ENCODE measurements at regions not wholly inside any gene's neighbourhood (a gene's known extent, or its start where the extent isn't known, plus 50 kb on each side); places are given as distances from the start of the nearest gene placed in this dataset.
A peak's percentile ranks its signal among the peaks of the same experiment; 100 is the strongest.

DNA sequence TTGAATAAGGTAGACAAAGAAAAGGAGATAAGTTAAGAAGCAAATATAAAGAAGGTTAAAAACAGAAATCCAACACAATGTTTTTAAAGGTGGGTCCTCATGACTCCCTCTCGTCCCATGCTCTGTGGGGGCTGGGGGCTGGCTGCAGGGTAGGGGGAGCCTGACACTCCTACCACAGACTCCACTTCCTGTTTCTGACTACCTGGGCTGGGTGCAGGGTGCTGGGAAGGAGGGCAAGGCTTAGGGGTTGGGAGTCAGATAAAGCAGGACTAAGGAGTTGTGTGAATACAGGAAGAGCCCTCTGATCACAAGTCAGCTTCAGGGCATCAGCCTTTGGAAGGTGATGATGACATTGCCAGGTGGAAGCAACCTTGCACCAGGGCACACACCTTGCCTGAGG is 277.0 kb upstream of the SGK1 start:
- H3K4me1 ChIP-seq = peaks cover 15% of the 10 kb centered on the region

DNA sequence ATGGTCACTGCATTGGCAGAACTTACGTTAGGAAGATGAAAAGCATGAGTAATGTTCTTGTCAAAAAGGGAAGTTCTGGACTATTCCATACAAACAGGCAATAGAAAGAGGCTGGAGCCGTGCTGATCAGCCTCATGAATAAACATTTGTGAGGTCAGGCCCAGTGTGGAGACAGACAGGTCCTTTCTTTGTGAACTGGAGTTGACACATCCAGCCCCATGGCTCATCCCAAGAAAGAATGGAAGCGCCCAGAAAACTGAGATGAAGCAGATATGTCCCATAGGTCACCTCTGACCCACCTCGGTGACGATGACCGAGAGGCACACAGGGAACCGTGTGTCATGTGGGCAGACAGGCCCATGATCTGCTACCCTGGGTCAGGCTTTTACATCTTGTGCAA is 276.0 kb upstream of the SGK1 start:
- H3K36me3 ChIP-seq (ENCODE audit: control insufficient read depth, insufficient read depth, low read length) = no peaks in the 10 kb centered on the region
- H3K79me2 ChIP-seq = no peaks in the 10 kb centered on the region
- H3K9me3 ChIP-seq (ENCODE audit: control insufficient read depth, low read length) = no peaks in the 10 kb centered on the region
- no peaks in the 10 kb centered on the region for H3K27me3 ChIP-seq (ENCODE audit: control insufficient read depth, insufficient read depth, low read length)
- H3K9ac ChIP-seq = no peak overlapping the region
- peaks cover 12% of the 10 kb centered on the region for H3K4me1 ChIP-seq
- H3K27ac ChIP-seq = no peak overlapping the region
- TF ChIP-seq, protein P1, sequence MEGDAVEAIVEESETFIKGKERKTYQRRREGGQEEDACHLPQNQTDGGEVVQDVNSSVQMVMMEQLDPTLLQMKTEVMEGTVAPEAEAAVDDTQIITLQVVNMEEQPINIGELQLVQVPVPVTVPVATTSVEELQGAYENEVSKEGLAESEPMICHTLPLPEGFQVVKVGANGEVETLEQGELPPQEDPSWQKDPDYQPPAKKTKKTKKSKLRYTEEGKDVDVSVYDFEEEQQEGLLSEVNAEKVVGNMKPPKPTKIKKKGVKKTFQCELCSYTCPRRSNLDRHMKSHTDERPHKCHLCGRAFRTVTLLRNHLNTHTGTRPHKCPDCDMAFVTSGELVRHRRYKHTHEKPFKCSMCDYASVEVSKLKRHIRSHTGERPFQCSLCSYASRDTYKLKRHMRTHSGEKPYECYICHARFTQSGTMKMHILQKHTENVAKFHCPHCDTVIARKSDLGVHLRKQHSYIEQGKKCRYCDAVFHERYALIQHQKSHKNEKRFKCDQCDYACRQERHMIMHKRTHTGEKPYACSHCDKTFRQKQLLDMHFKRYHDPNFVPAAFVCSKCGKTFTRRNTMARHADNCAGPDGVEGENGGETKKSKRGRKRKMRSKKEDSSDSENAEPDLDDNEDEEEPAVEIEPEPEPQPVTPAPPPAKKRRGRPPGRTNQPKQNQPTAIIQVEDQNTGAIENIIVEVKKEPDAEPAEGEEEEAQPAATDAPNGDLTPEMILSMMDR (IDR thresholded peaks at IDR 0.05) = no peak
- H2AFZ ChIP-seq = no peak overlapping the region
- no peak overlapping the region for H3K4me2 ChIP-seq (ENCODE audit: low read length)
- no peak overlapping the region for H3K4me3 ChIP-seq (ENCODE audit: low read depth, low read length)

More for the DNA sequence above, 277.0 kb upstream of the SGK1 start:
- Histone ChIP-seq H3K79me2 (no peaks in the 10 kb centered on the region), H3K36me3 (ENCODE audit: control insufficient read depth, insufficient read depth, low read length) (no peaks in the 10 kb centered on the region), H3K9me3 (ENCODE audit: control insufficient read depth, low read length) (no peaks in the 10 kb centered on the region), H3K27ac (no peak overlapping the region), H3K9ac (no peak overlapping the region), H3K4me3 (ENCODE audit: low read depth, low read length) (no peak overlapping the region), H3K27me3 (ENCODE audit: control insufficient read depth, insufficient read depth, low read length) (no peaks in the 10 kb centered on the region), H2AFZ (no peak overlapping the region), H3K4me2 (ENCODE audit: low read length) (no peak overlapping the region)
- TF ChIP-seq, protein P1 (IDR thresholded peaks at IDR 0.05) = no peak

DNA sequence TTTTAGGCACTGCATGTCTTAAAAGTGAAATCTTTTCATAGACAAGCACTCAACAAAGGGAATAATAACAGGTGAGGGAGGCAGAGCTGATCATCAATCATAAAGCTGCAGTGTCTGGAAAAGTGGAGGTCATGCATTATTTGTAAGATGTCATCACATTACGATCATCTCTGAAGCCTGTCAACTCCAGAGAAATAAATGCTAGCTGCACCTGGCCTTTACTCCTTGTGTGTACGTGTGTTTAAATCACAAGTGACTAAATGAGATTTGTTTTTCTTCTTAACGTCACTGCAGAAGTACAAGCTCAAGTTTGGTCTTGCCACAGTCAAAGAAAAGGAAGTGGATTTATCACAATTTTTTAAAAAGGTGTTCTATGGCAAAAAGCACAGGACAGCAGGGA is 275.5 kb upstream of the SGK1 start:
- Histone ChIP-seq H3K79me2 (no peaks in the 10 kb centered on the region), H3K36me3 (ENCODE audit: control insufficient read depth, insufficient read depth, low read length) (no peaks in the 10 kb centered on the region), H3K4me1 (peaks cover 8% of the 10 kb centered on the region), H3K9ac (no peak overlapping the region), H3K27me3 (ENCODE audit: control insufficient read depth, insufficient read depth, low read length) (no peaks in the 10 kb centered on the region), H3K4me3 (ENCODE audit: low read depth, low read length) (no peak overlapping the region), H3K27ac (no peak overlapping the region), H3K4me2 (ENCODE audit: low read length) (no peak overlapping the region), H3K9me3 (ENCODE audit: control insufficient read depth, low read length) (no peaks in the 10 kb centered on the region), H2AFZ (peak overlapping the region; percentile 10)
- TF ChIP-seq, protein P1 (IDR thresholded peaks at IDR 0.05) = no peak

DNA sequence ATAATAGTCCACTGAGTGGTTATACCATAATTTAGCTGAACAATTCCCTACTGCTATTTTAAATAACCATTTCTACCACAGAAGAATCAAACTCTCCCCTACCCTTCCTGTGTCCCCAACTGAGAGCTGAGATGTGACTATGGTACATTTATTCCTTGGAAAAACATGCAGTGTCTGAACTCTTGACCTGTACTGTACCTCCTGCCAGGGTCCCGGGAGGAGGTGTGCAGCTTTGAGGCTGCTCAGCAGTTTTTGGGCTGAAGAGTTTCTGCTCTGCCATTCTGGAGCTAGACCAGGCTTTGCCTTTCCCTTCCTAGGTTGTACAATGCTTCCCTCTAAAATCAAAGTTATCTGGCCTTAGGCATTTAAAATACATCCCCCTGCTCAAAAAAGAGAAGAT is 275.1 kb upstream of the SGK1 start:
- Histone ChIP-seq H3K9me3 (ENCODE audit: control insufficient read depth, low read length) (no peaks in the 10 kb centered on the region), H3K4me3 (ENCODE audit: low read depth, low read length) (no peak overlapping the region), H3K36me3 (ENCODE audit: control insufficient read depth, insufficient read depth, low read length) (no peaks in the 10 kb centered on the region), H3K79me2 (no peaks in the 10 kb centered on the region), H3K9ac (no peak overlapping the region), H2AFZ (peak overlapping the region; percentile 10), H3K4me1 (peaks cover 5% of the 10 kb centered on the region), H3K4me2 (ENCODE audit: low read length) (no peak overlapping the region), H3K27me3 (ENCODE audit: control insufficient read depth, insufficient read depth, low read length) (no peaks in the 10 kb centered on the region), H3K27ac (no peak overlapping the region)
- TF ChIP-seq, protein P1 (IDR thresholded peaks at IDR 0.05) = no peak

DNA sequence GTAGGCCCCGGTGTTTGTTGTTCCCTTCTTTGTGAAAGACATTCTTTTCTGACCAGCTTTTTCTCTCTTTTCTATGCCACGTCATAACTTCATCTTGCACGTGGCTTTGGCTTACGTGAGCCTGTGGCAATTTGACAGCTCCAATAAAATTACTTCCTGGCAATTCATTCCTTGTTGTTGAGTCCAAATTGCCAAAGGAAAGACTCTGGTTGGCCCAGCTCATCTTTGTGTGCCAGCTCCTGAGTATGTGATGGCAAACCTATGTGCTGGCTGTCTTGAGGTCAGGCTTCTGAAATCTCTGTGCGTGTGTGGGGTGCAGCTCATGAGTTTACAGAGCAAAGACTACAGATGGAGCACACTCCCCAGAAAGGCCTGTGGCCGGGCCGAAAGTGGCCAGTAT is 272.5 kb upstream of the SGK1 start:
- Histone ChIP-seq H3K36me3 (ENCODE audit: control insufficient read depth, insufficient read depth, low read length) (no peaks in the 10 kb centered on the region), H3K4me3 (ENCODE audit: low read depth, low read length) (no peak overlapping the region), H3K9ac (no peak overlapping the region), H3K79me2 (no peaks in the 10 kb centered on the region), H3K27ac (no peak overlapping the region), H3K4me1 (peaks cover 5% of the 10 kb centered on the region), H3K27me3 (ENCODE audit: control insufficient read depth, insufficient read depth, low read length) (no peaks in the 10 kb centered on the region), H2AFZ (no peak overlapping the region), H3K4me2 (ENCODE audit: low read length) (no peak overlapping the region), H3K9me3 (ENCODE audit: control insufficient read depth, low read length) (no peaks in the 10 kb centered on the region)
- TF ChIP-seq, protein P1 (IDR thresholded peaks at IDR 0.05) = no peak
